ENCODE measurements at regions not wholly inside any gene's neighbourhood (a gene's known extent, or its start where the extent isn't known, plus 50 kb on each side); places are given as distances from the start of the nearest gene placed in this dataset.

GRCh38 chr18:75582940-75583339 lies 155.4 kb upstream of the SMIM21 start:
- WGBS (ENCODE audit: insufficient coverage): 95% methylated on average over 6 of the region's 6 CpGs
- intact Hi-C loops (cut with micrococcal nuclease): no loop called here

GRCh38 chr18:75582406-75582821 lies 154.9 kb upstream of the SMIM21 start:
- no peak overlapping the region for H3K4me3 Mint-ChIP-seq
- Histone ChIP-seq H3K9ac (ENCODE audit: insufficient read depth, low read length, poor library complexity, severe bottlenecking) (no peak overlapping the region), H3K4me1 (ENCODE audit: control insufficient read depth in 1 of 2, insufficient read depth in 2 of 2, low read length in 2 of 2) (no peaks in the 10 kb centered on the region), H2AFZ (ENCODE audit: insufficient read depth, low read depth, low read length, poor library complexity, severe bottlenecking) (no peak overlapping the region), H3K4me3 (replicated peaks in 1 of 3; ENCODE audit: low read depth in 2 of 3, low read length in 3 of 3) (no peak overlapping the region), H4K20me1 (ENCODE audit: insufficient read depth, low read length) (no peaks in the 10 kb centered on the region), H3K79me2 (ENCODE audit: insufficient read depth, low read length) (no peaks in the 10 kb centered on the region), H3K4me2 (replicated peaks; ENCODE audit: extremely low read depth, low read length, poor library complexity, severe bottlenecking) (no peak overlapping the region), H3K9me3 (replicated peaks in 1 of 2; ENCODE audit: control insufficient read depth in 1 of 2, insufficient read depth in 1 of 2, low read length in 2 of 2) (no peaks in the 10 kb centered on the region), H3K27me3 (ENCODE audit: control insufficient read depth in 2 of 2, insufficient read depth in 2 of 2, low read length in 2 of 2) (no peaks in the 10 kb centered on the region), H3K27ac (ENCODE audit: low read depth in 1 of 2, low read length in 2 of 2) (no peak overlapping the region), H3K36me3 (replicated peaks in 1 of 2; ENCODE audit: control insufficient read depth in 1 of 2, insufficient read depth in 2 of 2, low read length in 2 of 2) (no peaks in the 10 kb centered on the region)
- TF ChIP-seq CTCF (IDR thresholded peaks at IDR 0.05): no peak
- H3K9me3 Mint-ChIP-seq: peaks cover 0 to 9% (median 8%) of the 10 kb centered on the region in 7 donors
- H3K36me3 Mint-ChIP-seq: no peaks in the 10 kb centered on the region
- no peaks in the 10 kb centered on the region for H3K4me1 Mint-ChIP-seq
- peaks cover 0 to 4% (median 2%) of the 10 kb centered on the region in 3 donors for H3K27me3 Mint-ChIP-seq (ENCODE audit: low read depth in 3 of 3)
- DNase-seq: no peak
- 71% methylated on average over 1 of the region's 3 CpGs for WGBS (ENCODE audit: insufficient coverage)
- H3K27ac Mint-ChIP-seq: no peak overlapping the region
- intact Hi-C loops (cut with micrococcal nuclease): no loop called here

More at GRCh38 chr18:75582940-75583339, 155.4 kb upstream of the SMIM21 start:
- no peak overlapping the region for H2AFZ ChIP-seq (ENCODE audit: insufficient read depth, low read depth, low read length, poor library complexity, severe bottlenecking)
- H3K4me3 Mint-ChIP-seq: no peak overlapping the region
- H3K79me2 ChIP-seq (ENCODE audit: insufficient read depth, low read length): no peaks in the 10 kb centered on the region
- TF ChIP-seq CTCF (IDR thresholded peaks at IDR 0.05): no peak
- no peak overlapping the region for H3K9ac ChIP-seq (ENCODE audit: insufficient read depth, low read length, poor library complexity, severe bottlenecking)
- H3K27ac Mint-ChIP-seq: no peak overlapping the region
- H3K27me3 Mint-ChIP-seq (ENCODE audit: low read depth in 3 of 3): peaks cover 0 to 4% (median 2%) of the 10 kb centered on the region in 3 donors
- no peaks in the 10 kb centered on the region for H3K36me3 ChIP-seq (replicated peaks in 1 of 2; ENCODE audit: control insufficient read depth in 1 of 2, insufficient read depth in 2 of 2, low read length in 2 of 2)
- no peaks in the 10 kb centered on the region for H3K4me1 ChIP-seq (ENCODE audit: control insufficient read depth in 1 of 2, insufficient read depth in 2 of 2, low read length in 2 of 2)
- no peaks in the 10 kb centered on the region for H4K20me1 ChIP-seq (ENCODE audit: insufficient read depth, low read length)
- H3K27me3 ChIP-seq (ENCODE audit: control insufficient read depth in 2 of 2, insufficient read depth in 2 of 2, low read length in 2 of 2): no peaks in the 10 kb centered on the region
- H3K9me3 Mint-ChIP-seq: peaks cover 0 to 9% (median 8%) of the 10 kb centered on the region in 7 donors
- no peak overlapping the region for H3K4me2 ChIP-seq (replicated peaks; ENCODE audit: extremely low read depth, low read length, poor library complexity, severe bottlenecking)
- H3K27ac ChIP-seq (ENCODE audit: low read depth in 1 of 2, low read length in 2 of 2): no peak overlapping the region
- no peak for DNase-seq
- no peaks in the 10 kb centered on the region for H3K9me3 ChIP-seq (replicated peaks in 1 of 2; ENCODE audit: control insufficient read depth in 1 of 2, insufficient read depth in 1 of 2, low read length in 2 of 2)
- no peak overlapping the region for H3K4me3 ChIP-seq (replicated peaks in 1 of 3; ENCODE audit: low read depth in 2 of 3, low read length in 3 of 3)
- no peaks in the 10 kb centered on the region for H3K4me1 Mint-ChIP-seq
- H3K36me3 Mint-ChIP-seq: no peaks in the 10 kb centered on the region
